GM19328 (cell line): ENCODE measurements at regions not wholly inside any gene's neighbourhood (a gene's known extent, or its start where the extent isn't known, plus 50 kb on each side); places are given as distances from the start of the nearest gene placed in this dataset.
"Not testable (repeated sequence)": the region's sequence is repeated elsewhere in the genome, so short reads cannot be mapped to it uniquely, and the experiment has no call there.

ENCODE experiments used
- ATAC-seq: cut with Tn5 transposase; IDR thresholded peaks from one replicate; pipeline ENCODE4 v1.9.1; 2021; ENCODE audit warnings: mild to moderate bottlenecking, moderate library complexity; ENCODE audit not compliant: unreplicated experiment

DNA sequence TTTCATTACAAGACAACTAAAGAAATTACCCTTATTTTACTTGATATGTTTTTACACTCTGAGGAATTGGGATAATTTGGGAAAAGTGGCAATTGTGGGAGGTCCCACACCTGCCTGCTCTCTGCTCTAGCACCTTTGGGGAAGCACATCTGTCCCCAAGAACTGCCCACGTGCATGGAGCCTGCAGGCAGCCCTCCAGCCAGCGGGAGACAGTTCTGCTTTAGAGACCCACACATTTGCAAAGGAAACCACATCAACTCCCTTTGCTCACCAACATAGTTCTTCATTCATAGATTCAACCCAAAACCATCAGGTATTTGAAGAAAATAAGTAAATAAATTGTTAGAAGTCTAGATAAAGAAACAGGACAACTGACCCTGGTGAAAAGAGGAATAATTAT is 239.9 kb upstream of the ID2 start:
- ATAC-seq: peak; percentile 64

- ATAC-seq: no peak
These were observed 238.9 kb upstream of the ID2 start for GRCh38 chr2:8442833-8443486.

DNA sequence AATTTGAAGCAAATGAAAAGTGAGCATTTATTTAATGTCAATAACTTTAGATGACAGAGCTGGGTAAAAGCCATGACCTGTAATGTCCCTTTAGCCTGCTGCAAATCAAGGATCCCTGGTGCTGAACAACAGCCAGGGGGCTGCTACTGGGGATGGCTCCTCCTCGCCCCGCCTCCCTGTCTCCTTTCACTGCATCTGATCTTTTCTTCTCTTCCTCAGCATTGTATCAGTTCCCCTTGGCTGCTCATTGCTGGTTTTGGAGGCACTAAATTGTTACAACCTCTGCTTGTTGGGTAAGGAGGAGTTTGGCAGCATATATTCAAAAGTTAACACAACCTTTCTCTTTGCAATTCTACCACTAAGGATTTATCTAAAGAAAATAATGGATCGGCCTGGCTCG is 236.3 kb upstream of the ID2 start:
- no peak for ATAC-seq

- ATAC-seq: not testable (repeated sequence)
These were observed 235.1 kb upstream of the ID2 start for GRCh38 chr2:8446751-8447150.

GRCh38 chr2:8447610-8448221 is 234.1 kb upstream of the ID2 start:
- ATAC-seq: no peak

DNA sequence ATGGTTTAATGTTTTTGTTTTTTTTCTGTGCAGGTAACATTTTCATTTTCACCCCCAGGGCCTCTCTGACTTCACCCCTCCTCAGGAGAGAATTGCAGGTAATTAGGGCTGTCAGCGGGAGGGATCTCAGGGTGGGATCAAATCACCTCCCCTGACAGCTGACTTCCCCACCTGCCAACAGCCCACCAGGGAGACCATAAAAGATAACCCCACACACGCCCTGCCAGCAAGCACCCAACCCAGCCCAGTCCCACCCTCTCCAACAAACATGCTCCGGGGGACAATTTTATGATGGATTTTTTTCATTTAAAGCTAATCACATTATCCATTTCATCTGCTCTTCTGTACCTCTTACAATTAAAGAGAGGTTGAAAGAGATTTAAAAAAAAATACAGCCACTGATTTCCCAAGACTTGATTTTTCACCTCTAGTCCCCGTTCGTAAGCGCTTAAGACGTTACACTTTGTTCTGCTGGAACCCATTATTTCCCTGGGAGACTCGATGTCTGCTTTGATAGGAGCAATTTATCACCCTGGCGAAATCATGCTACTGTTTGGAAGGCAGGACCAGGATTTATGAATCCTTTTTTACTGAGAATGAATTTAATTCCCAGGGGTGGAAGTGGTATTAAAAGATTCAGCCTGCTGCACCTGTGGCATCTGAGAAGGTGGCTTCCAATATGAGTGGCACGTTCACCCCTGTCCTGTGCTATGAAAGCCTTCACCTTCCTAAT is 232.9 kb upstream of the ID2 start:
- ATAC-seq: no peak

GRCh38 chr2:8451273-8451672 is 230.6 kb upstream of the ID2 start:
- ATAC-seq: no peak

DNA sequence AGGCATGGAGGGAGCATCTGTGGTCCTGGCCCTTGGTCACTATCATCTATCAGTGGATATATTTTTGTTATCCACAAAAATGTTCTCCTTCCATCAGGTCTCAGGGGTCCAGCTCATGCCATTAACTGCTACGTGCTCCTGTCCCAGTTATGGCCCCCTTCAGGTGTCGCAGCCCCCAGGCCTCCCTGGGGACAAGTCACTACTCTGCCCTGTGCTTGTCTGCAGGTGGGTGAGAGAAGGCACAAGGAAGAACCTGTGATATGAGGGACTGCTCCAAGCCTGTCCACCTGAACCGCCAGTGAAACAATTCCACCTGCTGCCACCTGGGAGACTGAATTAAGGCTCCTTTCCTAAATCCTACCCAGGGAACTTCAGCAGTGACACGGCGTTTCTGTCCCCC is 229.6 kb upstream of the ID2 start:
- no peak for ATAC-seq

- ATAC-seq: no peak
These were observed 228.6 kb upstream of the ID2 start for GRCh38 chr2:8452979-8453903.

DNA sequence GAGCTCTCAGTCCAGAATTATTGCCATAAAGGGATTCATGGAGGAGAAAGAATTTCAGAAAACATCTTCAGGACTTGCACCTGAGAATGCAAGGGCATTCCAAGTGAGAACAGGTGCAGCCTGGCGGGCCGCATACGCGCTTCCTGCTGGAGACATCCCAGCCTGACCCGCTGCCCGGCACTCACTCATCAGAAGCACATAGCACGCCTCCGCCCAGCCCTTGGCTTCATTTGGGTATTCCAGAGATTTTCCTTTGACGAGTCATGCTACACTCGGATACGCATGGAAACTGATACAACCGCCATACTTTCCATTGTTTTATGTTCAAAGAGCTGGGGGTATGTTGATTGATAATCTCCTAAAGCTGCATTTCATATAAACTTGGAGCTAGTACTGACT is 228.0 kb upstream of the ID2 start:
- no peak for ATAC-seq

GRCh38 chr2:8454797-8455196 is 227.1 kb upstream of the ID2 start:
- no peak for ATAC-seq

GRCh38 chr2:8455236-8456150 is 226.4 kb upstream of the ID2 start:
- no peak for ATAC-seq

DNA sequence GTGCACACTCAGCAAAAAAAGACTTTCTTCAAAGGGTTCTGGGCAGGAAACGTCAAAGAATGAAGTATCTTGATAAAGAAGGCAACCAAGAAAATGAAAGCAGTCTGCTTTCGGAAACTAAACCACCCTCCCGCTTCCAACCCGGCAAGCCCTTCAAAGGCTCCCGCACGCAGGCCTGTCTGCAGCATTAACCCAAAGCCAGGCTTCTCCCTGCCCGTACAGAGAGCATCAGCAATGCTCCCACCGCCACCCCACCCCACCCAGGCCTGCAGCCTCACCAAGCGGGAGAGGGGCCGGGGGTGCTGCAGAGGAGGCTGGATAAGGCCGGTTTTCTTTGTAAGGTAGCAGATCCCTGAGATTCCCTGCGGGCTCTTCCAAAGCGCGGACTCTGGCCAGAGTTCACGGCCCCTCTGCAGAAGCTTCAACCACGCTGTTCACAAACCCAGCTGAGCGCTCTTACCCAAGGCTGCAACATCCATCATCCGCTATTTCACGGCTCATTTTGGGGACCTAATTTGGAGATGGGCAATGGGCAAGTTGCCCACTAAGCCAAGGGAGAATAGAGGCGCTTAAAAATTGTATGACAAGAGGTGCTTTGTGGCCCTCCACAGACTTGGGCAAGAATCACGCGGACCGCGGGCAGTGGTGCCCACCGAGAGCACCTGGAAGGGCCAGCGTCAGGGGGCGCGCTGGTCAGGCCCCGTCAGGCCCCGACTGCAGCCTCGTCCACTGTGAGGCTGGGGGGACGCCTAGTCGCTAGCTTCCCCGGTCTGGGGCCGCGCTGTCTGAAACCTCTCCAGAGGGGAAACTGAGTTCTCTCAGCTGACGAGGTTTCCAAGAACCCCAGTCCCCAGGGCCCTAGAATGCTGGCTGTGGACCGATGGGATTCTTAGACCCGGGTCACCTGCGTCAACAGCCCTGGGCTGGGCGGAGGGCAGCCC is 225.4 kb upstream of the ID2 start:
- no peak for ATAC-seq

DNA sequence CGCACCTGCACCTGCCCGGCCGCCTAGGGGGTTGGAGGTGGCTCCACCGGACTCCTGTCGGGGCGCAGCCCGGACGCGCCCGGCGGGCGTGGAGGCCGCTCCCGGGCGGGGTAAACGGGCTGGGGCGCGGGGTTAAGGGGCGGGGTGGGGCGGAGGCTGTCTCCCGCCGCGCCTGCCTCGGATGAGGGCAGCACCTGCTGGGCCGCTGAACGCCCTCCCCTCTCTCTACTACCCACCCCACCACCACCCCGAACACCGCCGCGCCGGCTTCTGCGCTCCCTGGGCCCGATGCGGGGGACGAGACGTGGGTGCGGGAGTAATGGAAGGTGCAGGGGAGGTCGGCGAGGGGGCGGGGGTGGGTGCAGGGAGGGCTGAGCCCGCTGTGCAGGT is 224.8 kb upstream of the ID2 start:
- no peak for ATAC-seq

DNA sequence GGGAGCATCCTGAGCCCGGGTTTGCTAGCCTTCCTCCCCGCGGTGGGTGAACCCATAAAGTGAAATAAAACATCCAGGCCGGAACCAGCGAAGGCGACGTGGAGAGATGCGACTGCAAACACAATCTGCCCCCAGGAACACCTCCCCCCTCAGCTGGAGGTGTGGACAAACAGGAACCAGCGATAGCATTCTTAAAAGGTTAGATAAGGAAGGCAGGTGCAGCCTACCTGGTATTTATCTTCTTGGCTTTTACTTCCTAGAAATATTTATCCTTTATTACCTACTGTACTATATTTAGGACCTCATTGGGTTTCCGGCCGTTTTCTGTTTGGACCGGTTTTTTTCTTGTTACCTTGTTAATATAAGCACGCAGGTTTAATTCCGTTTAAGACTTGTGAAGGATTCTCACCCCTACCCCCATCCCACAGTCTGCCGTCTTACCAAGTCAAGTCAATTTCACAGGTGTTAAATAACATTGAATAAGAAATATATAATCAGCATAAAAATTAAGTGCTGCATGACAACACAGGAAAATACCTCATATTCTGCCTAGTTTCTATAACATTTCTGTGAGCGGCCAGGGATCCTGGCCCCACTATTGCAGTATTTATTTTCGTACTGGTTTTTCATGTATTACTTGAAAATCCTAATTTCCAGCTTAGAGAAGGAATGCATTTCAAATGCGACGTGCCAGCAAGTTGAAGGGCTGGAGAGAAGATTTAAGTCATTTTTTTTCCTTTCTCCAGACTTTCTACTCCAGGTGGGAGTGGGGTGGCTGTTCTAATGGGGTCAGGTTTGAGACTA is 224.0 kb upstream of the ID2 start:
- ATAC-seq: no peak

GRCh38 chr2:8458503-8459459 is 223.1 kb upstream of the ID2 start:
- no peak for ATAC-seq

- ATAC-seq: no peak
These were observed 222.4 kb upstream of the ID2 start for GRCh38 chr2:8459474-8459873.
